IPS-NIHi7 (cell line): ENCODE measurements at regions not wholly inside any gene's neighbourhood (a gene's known extent, or its start where the extent isn't known, plus 50 kb on each side); places are given as distances from the start of the nearest gene placed in this dataset.
"Not testable (repeated sequence)": the region's sequence is repeated elsewhere in the genome, so short reads cannot be mapped to it uniquely, and the experiment has no call there.

Experiments
- DNase-seq: peaks from one replicate; pipeline ENCODE4 v3.0.0; 2012; ENCODE audit warnings: mixed read lengths; ENCODE audit errors: extremely low spot score

DNA sequence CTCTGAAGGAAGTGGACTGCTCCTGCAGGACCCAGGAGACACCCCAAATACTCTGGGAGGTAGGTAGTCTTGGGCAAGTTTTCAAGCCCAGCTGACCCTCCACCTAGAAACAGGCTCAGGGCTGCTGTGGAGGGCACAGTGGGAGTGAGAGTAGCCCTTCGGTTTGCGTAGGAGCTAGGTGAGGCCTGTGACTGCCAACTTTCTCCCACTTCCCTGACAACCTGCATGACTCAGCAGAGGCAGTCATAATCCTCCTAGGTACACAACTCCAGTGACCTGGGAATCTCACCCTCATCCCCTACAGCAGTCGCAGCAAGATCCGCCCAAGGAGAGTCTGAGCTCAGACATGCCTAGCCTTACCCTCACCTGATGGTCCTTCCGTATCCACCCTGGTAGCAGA, 439.1 kb downstream of the CNTNAP4 start:
- DNase-seq: not testable (repeated sequence)

DNA sequence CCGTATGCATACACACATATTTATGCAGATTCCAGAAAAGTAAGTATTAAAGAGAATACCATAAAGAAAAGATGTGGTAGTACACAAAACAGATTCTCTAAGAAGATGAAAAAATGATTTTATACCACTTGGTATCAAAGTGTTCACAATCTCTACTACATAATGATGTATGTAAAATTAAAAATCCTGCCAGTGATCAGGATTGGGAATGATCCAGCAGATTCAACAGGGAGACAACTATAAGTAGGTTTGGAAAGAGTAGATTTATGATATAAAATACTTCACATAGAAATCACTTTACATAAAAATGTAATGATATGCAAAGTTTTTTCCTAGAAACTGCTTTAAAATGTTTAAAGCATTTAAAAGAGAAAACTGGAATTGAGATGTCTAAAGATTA, 447.0 kb downstream of the CNTNAP4 start:
- DNase-seq: no peak

DNA sequence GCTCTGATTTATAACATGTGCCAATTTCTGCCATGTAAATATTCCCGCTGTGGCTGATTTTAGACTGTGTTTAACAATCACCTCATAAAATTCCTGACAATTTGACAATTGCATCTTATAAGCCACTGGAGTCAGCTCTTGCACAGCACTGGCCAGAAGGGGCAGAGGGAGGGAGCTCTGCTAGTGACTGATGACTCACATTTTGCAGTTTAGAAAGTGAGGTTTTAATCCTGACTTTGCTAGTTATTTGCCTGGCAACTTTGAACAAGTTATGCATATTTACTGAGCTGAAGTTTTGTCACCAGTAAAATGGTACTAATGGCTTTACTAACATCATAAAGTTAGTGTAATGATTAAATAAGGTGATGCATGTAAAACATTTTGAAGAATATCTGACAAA, 452.3 kb downstream of the CNTNAP4 start:
- DNase-seq: no peak

DNA sequence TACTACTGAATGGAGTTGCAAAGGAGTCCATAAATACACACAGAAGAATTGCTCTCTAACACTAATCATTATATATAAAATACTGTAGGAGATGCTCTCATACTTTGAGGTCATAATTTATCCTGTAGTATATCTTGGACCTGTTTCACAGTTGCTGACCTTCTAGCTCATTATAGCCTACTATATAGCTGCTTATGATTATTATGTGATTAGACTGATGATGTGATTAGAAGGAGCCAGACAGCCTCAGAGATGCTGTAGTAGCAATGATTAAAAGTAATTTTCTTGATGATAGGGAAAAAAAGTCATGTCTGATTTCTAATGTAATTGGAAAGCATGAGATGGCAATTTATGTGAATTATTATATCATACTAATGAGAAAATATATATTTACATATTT, 455.7 kb downstream of the CNTNAP4 start:
- DNase-seq: no peak

DNA sequence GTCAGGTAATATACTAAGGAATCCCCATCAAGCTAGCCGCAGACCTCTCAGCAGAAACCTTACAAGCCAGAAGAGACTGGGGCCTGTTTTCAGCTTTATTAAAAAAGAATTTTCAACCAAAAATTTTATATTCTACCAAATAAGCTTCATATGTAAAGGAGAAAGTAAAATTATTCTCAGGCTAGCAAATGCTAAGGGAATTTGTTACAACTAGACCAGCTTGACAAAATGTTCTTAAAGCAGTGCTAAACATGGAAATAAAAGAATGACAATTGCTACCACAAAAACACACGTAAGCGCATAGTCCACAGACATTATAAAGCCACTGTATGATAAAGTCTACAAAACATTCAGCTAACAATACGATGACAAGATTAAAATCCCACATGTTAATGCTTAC, 449.4 kb upstream of the MON1B start:
- no peak for DNase-seq

DNA sequence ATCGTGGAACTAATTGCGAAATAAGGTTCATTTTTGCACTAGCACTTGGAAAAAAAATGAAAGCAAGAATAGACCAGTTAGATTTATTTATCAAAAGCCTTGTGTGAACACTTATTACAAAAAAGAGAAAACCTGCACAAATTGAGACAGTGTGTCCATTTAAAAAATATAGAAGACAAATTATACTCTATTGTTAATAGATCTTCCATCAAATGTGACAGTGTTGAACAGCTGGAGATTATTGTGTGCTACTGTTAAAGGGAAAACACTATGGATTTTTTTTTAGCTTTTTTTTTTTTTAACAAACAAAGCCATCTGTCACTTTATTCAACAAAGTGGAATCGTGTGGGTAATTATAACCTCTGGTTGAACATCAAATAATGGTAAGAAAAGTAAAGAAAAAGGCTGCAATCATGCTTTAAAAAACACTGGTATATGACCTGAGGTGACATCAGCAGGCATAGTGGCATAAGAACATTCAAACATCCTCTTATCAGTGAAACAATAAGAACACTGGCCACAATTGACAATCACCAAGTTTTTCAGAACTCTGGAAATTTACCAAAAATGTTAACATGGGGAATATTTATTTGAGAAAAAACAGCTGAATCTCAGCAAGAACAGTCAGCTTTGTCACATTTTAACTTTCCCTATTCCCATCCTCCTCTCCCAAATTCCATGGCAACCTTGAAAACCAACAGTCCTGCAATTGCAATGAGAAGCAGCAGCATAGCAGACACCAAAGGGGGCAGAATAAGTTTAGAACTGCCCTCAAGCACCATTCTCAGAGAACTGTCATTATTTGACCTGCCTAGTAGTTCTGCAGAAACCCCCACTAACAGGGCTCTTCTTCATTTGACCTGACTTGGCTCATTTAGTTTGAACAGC, 442.3 kb upstream of the MON1B start:
- no peak for DNase-seq

DNA sequence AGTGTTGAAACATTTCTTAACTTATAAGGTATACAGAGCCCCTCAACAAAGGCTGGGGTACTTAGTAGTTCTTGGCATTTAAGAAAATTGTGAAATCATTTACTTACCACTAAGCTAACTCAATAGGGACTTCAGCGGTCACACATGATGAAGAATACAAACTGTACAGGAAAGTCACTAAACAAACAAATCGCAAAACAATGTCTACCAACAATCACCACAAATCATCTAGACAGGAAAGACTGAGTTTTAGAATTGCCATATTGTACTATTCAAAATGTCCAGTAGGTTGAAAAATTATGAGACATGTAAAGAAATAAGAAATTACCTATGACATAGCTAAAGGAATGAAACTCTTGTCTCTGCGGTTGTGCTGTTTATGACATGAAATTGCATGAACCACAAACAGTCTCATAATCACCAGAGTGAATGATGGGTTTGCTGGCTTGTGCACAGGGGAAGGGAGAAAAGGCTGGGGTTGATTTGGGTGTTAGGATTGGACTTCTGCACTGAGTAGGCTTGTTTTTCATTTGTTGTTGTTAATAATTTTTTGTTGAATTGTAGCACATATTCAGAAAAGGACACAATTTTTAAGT, 441.1 kb upstream of the MON1B start:
- no peak for DNase-seq

DNA sequence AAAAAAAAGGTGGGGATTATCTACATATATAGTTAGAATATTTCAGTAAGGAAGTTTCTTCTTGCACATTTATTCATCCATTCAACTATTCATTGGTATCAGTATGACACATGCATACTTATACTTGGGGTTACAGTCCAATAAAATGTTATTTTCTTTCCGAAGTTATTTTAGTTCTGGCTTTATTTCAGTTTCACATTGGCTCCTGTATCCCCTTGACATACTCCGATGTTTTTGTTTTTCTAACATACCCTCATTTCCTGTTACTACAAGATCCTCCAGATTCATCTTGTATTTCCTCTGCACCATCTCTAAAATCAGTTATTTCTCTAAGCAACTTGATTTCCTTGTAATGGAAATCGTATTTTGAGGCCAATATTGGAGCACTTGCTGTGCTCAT, 435.5 kb upstream of the MON1B start:
- DNase-seq: no peak

DNA sequence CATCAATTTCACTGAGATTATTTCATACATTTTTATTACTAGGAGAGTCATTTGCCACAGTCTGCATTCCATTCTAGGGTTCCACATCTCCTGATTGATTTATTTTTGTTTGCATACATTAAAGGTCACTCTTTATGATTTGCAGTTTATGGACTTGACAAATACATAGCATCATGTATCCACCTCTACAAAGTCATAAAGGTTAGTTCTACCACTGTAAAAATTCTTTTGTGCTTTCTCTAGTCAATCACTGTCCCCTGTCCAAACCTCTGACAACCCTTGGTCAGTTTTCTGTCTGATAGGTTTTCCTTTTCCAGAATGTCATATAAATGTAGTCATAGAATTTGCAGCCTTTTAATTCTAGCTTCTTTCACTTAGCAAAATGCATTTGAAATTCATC, 434.6 kb upstream of the MON1B start:
- DNase-seq: no peak

DNA sequence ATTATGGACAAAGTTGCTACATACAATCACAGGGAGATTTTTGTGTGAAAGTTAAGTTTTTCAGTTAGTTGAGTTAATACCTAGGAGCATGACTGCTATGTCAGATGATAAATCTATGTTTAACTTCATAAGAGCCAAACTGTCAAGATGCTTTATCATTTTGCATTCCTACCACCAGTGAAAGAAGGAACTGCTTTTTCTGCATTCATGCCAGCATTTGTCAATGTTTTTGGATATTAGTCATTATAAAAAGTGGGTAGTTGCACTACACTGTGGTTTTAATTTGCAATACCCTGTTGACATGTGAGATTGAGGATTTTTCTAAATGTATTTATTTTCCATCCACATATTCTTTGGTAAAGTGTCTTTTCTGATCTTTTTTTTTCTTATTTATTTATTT, 434.0 kb upstream of the MON1B start:
- DNase-seq: no peak

DNA sequence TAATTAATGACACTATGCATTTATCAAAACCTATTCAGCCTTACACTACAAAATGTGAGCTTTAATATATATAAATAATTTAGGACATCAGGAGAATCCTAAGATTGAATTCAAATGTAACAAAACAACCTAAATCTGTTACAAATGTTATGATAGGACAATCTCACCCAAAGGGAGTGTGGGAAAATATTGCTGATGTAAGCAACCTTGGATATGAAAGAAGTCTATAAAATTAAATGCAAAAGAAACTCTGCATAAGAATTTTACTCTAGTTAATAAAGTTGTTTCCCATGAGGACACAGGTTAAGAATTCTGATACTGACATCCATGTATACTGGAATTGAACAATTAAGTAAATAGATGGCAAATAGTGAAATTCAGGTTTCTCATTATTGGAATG, 424.5 kb upstream of the MON1B start:
- no peak for DNase-seq

DNA sequence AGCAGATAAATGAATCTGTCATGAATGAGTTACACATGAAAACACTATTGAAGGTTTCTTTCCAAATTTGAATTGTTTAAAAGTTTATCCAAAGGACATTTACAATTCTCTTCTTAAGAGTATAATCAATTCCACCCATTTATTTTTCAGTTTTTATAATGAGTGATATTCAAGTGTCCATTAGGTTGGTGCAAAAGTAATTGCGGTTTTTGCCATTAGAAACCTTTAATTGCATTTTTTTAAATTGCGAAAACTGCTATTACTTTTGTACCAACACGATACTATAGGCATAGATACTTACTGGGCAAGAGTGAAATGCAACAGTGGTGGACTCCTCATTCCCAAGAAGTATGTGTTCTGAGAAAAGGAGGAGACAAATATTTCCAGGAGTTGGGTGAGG, 422.7 kb upstream of the MON1B start:
- DNase-seq: no peak

DNA sequence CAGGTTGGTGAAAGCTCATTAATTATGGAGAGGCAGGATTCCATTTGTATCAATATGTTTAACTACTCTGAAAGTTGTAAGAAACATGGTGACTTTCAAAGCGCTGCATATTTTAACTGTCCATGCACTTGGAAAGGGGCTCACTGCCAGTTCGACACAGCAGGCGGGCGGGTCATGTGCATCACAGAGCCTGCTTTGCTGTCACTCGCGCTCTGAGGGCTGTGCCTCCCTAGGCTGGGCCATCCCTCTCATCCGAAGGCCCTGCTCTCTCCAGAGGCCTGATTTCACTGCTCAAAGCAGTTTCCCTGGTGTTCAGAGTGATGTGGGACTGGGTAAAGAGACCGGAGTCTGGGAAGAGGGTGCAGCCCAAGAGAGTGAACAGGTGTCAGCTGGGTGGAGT, 422.0 kb upstream of the MON1B start:
- DNase-seq: no peak

DNA sequence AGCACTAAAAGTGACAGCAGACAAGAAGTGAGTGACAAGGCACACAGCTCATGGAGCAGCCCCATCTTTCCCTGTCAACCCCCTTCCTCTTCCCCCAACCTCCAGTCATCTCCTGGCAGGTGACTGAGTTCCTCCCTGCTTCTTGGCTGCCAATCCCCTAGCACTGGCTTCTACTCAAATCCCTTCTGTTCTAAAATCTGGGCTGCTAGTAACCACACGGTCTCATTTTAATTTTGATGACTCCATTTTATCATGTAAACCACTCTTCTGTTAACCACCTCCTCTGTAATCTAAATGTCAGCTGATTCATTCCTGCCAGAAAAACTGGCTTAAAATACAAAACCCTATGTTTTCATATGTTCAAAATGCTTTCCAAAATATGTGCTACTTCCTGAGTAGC, 419.8 kb upstream of the MON1B start:
- no peak for DNase-seq

DNA sequence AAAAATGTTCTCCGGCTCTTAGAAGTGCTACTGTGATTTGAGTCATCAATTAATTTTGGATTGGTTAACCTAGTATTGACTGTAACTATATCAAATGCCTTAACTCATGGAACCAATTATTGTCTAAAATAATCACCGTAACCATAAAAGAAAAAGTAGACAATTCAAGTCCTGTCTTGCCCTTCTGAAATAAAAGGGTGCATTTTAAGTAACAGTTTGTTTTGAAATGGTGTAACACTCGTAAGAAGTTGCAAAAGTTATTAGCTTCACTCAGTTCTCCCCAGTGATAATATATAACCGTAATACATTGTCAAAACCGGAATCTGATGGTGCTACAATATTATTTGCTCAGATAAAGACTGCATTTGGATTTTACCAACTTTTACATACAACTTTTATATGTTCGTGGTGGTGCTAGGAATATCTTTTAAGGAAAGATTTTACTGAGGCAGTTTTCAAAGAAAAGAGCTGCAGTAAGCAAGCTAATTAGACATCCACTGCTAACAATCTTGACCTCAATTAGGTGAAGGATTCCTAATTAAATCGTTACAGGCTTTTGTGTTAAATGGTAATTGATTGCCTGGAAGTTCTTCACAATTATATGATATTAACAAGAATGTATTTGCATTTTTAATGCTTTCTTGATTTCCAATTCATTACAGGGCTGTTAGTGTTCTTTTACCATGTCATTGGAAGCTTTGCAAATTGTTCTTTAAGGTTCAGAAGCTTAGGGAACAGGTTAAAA, 413.1 kb upstream of the MON1B start:
- DNase-seq: no peak

DNA sequence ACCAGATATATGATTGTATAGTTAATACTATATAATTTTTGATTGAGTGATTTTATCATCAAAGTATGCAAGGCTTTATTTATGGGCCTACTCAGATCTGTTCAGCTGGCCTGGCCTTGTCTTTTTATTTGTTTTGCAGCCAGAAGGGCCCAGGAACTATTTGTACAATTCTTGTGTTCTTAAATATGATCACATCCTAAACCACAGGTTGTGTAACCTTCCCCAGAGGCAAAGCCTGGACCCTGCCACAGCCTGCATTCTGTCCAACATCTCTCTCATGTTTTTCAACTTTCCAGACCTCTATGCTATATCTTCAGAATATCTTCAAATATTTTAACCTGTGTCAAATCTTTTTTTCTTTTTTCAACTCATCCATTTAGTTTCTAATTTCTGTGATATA, 410.4 kb upstream of the MON1B start:
- DNase-seq: no peak

DNA sequence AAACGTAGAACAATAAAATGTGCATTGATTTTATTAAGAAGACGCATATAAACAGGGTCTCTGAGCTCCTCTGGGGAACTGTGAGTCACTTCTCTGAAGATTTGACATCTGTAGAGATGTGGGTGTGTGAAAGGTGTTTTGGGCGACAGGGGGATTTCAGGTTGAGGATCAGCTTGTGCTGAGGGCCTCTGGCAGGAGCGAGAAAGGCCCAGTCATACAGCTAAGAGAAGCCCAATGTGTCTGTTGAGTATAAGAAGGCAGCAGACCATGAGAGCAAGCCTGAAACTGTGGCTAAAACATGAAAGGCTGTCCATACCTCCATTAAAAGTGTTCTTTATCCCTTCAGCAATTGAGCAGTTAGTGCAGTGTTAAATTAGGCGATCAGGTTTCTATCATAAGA, 406.5 kb upstream of the MON1B start:
- no peak for DNase-seq

DNA sequence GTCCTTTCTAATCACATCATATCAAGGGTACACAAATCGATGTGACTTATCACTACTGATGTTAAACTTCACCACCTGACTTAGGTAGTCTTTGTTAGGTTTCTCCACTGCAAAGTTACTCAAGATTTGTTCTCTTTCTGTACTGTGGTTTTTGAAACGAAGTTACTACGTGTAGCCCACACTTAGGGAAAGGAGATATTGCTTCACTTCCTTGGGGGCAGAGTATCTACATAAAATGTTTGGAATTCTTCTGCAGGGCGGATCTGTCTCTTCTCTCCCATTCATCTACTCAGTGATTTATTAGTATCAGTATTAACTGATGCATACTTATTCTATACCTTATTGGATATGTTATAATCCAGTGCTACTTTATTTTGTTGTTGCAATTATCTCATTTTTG, 403.6 kb upstream of the MON1B start:
- DNase-seq: no peak

DNA sequence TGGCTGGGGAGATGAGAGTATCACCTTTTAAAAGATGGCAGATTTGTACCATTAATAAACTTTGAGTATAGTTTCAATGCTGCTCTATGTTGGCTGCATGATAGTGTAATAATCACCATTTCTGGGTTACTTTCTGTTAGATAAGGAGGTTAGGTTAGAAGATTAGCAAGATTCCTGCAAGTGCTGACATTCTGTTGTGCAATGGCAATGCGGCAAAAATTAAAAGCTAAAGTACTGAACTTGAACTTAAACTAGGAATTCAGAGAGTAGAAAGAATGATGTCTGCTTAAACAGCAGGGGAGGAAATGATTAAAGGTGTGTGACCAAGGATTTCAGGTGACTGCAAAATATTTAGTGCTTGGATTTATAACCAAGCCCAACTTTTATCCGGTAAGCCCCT, 399.8 kb upstream of the MON1B start:
- DNase-seq: no peak

DNA sequence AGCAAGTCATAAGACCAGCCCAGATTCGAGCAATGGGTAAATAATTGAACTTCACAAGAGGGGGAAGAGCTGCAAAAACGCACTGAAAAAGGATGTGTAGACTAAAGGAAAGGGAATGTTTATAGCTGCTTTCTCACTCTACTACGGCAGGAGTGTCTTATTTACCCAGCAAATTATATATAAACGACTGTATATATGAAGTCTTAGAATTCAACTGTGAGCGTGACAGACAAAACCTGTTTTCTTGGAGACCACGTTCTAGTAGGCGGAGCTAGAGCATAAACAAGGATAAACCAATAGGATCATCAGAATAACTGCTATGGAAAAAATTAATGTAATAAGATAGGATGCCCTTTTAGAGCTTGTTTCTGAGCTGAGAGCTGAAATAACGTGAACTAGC, 394.6 kb upstream of the MON1B start:
- no peak for DNase-seq

DNA sequence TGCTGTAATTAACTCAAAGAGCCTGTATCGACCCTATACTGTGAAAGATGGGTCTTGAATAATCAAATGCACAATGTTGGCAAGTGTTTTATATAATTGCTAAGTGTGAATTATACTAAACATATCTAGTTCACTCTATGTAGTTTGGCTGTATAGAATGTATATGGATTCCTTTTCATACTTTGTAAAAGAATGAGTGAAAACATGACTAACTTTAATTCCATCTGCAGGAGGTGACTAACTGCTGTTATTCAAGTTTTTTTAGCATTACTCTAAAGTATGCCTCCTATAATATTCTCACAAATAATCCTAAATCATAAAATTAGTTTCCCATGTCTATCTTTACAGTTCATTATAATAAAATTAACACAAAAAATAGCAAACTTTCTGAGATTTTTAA, 394.0 kb upstream of the MON1B start:
- no peak for DNase-seq

DNA sequence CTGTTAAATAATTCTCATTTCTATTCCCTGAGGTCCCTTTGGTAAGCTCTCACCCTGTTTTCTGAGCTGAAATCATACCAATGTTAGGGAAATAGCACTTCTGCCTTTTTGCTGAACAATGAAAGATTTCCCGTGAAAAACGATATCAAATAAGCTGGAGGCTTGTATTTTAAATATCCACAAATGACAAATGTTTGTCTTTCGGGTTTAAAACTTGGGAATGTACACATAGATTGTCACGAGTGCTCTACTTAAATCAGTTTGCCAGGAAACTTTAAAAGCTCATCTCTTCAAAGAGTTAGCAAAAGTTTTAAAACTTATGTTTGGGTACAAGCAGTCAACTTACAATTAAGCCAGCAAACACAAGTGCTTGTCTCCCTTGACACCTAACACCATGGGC, 393.5 kb upstream of the MON1B start:
- no peak for DNase-seq

DNA sequence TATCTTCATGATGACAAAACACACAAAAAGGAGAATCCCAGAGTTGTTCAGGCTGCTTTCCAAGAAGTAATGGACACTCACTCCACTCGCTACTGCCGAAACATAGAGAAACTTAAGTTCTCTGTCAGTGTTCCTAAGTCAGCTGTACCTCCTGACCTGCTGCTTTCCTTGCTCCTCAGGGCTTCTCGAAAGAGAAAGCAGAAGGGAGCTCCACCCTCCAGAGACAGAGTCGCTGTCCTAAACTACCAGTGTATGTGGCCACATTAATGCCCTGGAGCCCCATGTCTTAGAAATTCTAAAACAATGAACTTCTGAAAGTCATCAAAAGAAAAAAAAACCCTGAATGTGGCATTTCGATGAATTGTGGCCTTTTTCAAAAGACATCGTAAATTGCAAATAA, 390.8 kb upstream of the MON1B start:
- DNase-seq: no peak
